CD4-positive, alpha-beta T cell (primary cell): ENCODE measurements at regions not wholly inside any gene's neighbourhood (a gene's known extent, or its start where the extent isn't known, plus 50 kb on each side); places are given as distances from the start of the nearest gene placed in this dataset.

ENCODE experiments used
- ATAC-seq: fragments of 200-7000 bp; cut with Tn5 transposase; one replicate; pipeline ENCODE4 v1.10.0; 2022; ENCODE audit warnings: mild to moderate bottlenecking; ENCODE audit not compliant: poor library complexity
- CTCF ChIA-PET: fragments of 350-600 bp; sonication (Branson Sonifier 250); formaldehyde crosslinking; loops from one replicate; lab custom pipeline; 2021; ENCODE audit warnings: antibody characterized with exemption, inconsistent platforms; lab: Charles Lee
- POLR2A ChIA-PET: fragments of 350-600 bp; sonication (Branson Sonifier 250); formaldehyde crosslinking; loops from one replicate; lab custom pipeline; 2021; ENCODE audit warnings: antibody characterized with exemption, inconsistent platforms; lab: Charles Lee
- DNase-seq, 14 experiments: peaks; one replicate each; pipeline ENCODE4 v3.0.0-alpha.2; 2013 to 2020; ENCODE audit warnings: mixed read lengths in 2 of 14
- H3K27ac ChIP-seq, 2 donors: one replicate each; pipeline versions ENCODE4 v1.5.1 to v1.7.0; 2013; ENCODE audit warnings: low read length in 2 of 2, low read depth in 1 of 2, mild to moderate bottlenecking in 1 of 2
- H3K27me3 ChIP-seq, 2 experiments: 1 replicate in 1 of 2; 2 replicates in 1 of 2; pipeline versions ENCODE4 v1.6.1 to v1.7.0; 2013; ENCODE audit warnings: low read length in 2 of 2, control low read depth in 1 of 2, mild to moderate bottlenecking in 1 of 2, moderate library complexity in 1 of 2; ENCODE audit not compliant: insufficient read depth in 2 of 2, control insufficient read depth in 1 of 2
- H3K36me3 ChIP-seq: one replicate; pipeline ENCODE4 v1.6.1; 2013; ENCODE audit warnings: low read length, control low read depth; ENCODE audit not compliant: insufficient read depth
- H3K4me1 ChIP-seq: one replicate; pipeline ENCODE4 v1.6.1; 2013; ENCODE audit warnings: low read length, control low read depth; ENCODE audit not compliant: insufficient read depth
- H3K4me3 ChIP-seq: one replicate; pipeline ENCODE4 v1.5.1; 2013; ENCODE audit warnings: mild to moderate bottlenecking, low read length, moderate library complexity
- H3K9me3 ChIP-seq, 2 experiments: 1 replicate in 1 of 2; 2 replicates in 1 of 2; pipeline versions ENCODE4 v1.6.1 to v1.7.0; 2013; ENCODE audit warnings: low read length in 2 of 2, mild to moderate bottlenecking in 2 of 2, control low read depth in 1 of 2, moderate library complexity in 1 of 2; ENCODE audit not compliant: control insufficient read depth in 1 of 2, insufficient read depth in 1 of 2
- H3K27ac Mint-ChIP-seq: one replicate; pipeline ENCODE4 v1.8.0; 2020; ENCODE audit warnings: mixed read lengths
- H3K27me3 Mint-ChIP-seq: one replicate; pipeline ENCODE4 v1.8.0; 2021; ENCODE audit warnings: mixed read lengths
- H3K36me3 Mint-ChIP-seq: one replicate; pipeline ENCODE4 v1.8.0; 2021; ENCODE audit warnings: low read depth, mixed read lengths
- H3K4me1 Mint-ChIP-seq: one replicate; pipeline ENCODE4 v1.8.0; 2021; ENCODE audit warnings: low read depth, mixed read lengths
- H3K4me3 Mint-ChIP-seq: one replicate; pipeline ENCODE4 v1.8.0; 2020; ENCODE audit warnings: mild to moderate bottlenecking, mixed read lengths
- H3K9me3 Mint-ChIP-seq: one replicate; pipeline ENCODE4 v1.8.0; 2020; ENCODE audit warnings: mixed read lengths
- intact Hi-C, 2 experiments: fragments of 100-400 bp; cut with DNase I in 1 of 2; cut with micrococcal nuclease in 1 of 2; formaldehyde crosslinking; loops; one replicate each; pipeline versions ENCODE4 v1.15.1 to v1.9.0; 2023 to 2025; cut with DNase I, micrococcal nuclease
- TF ChIP-seq, protein P1 (sequence below): fragments of 200-600 bp; IDR thresholded peaks from one replicate; pipeline ENCODE4 v1.8.0; 2022; ENCODE audit warnings: antibody characterized with exemption, mild to moderate bottlenecking

DNA sequence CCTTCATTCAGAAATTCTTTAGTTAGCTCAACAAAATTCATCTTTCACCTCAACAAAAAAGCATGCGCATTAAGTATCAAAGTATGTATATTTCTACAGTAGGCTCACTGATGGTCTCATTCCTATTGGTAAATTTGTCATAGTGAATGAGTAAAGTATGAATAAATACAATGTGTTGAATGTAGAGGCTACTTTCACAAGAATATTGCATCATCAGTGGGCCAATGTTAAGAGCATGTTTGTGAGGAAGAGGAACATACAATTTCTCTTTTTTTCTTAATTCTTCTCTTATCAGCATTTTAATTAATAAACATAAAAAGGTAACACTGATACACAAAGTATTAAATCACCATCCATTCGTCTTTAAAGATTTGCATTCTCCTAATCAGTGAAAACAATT lies 505.1 kb downstream of the CETN3 start:
- H3K4me3 Mint-ChIP-seq: no peak overlapping the region
- TF ChIP-seq, protein P1, sequence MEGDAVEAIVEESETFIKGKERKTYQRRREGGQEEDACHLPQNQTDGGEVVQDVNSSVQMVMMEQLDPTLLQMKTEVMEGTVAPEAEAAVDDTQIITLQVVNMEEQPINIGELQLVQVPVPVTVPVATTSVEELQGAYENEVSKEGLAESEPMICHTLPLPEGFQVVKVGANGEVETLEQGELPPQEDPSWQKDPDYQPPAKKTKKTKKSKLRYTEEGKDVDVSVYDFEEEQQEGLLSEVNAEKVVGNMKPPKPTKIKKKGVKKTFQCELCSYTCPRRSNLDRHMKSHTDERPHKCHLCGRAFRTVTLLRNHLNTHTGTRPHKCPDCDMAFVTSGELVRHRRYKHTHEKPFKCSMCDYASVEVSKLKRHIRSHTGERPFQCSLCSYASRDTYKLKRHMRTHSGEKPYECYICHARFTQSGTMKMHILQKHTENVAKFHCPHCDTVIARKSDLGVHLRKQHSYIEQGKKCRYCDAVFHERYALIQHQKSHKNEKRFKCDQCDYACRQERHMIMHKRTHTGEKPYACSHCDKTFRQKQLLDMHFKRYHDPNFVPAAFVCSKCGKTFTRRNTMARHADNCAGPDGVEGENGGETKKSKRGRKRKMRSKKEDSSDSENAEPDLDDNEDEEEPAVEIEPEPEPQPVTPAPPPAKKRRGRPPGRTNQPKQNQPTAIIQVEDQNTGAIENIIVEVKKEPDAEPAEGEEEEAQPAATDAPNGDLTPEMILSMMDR: no peak
- H3K36me3 ChIP-seq: no peaks in the 10 kb centered on the region
- ATAC-seq (no peak), DNase-seq (no peak)
- H3K9me3 ChIP-seq: peaks cover 5% of the 10 kb centered on the region in 2 experiments
- no peak overlapping the region for H3K4me3 ChIP-seq
- POLR2A ChIA-PET: no interaction called here
- CTCF ChIA-PET: no interaction called here
- H3K27ac ChIP-seq: no peak overlapping the region
- H3K27me3 ChIP-seq: no peaks in the 10 kb centered on the region
- no peaks in the 10 kb centered on the region for H3K4me1 Mint-ChIP-seq
- H3K4me1 ChIP-seq: no peaks in the 10 kb centered on the region
- no peaks in the 10 kb centered on the region for H3K27me3 Mint-ChIP-seq
- H3K36me3 Mint-ChIP-seq: no peaks in the 10 kb centered on the region
- peaks cover 9% of the 10 kb centered on the region for H3K9me3 Mint-ChIP-seq
- intact Hi-C loops: no loop called here
- no peak overlapping the region for H3K27ac Mint-ChIP-seq

DNA sequence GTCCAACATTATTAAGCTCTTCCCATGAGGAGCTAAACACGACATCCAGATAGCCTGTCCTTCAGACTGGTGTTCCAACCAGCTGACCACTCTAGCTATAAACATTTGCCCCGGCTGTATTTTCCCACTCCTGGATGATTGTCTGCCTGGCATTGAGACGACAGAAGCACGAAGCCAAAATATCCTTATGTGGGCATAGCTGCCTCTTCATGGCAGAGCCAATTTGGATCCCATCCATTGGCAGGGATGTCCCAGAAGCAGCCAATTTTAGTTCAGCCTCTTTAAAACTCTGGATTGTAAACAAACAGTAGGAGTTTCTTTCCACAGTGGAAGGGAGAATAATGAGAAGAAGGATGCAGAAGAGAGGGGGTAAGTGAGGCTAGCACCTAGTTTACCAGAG lies 507.6 kb downstream of the CETN3 start:
- Histone ChIP-seq H3K4me1 (no peaks in the 10 kb centered on the region), H3K27ac (no peak overlapping the region), H3K9me3 (peaks cover 5% of the 10 kb centered on the region in 2 experiments), H3K4me3 (no peak overlapping the region), H3K36me3 (no peaks in the 10 kb centered on the region), H3K27me3 (no peaks in the 10 kb centered on the region)
- CTCF ChIA-PET: no interaction called here
- Mint-ChIP-seq H3K36me3 (no peaks in the 10 kb centered on the region), H3K4me3 (no peak overlapping the region), H3K9me3 (peaks cover 9% of the 10 kb centered on the region), H3K27me3 (no peaks in the 10 kb centered on the region), H3K27ac (no peak overlapping the region), H3K4me1 (no peaks in the 10 kb centered on the region)
- intact Hi-C loops: no loop called here
- TF ChIP-seq, protein P1: no peak
- POLR2A ChIA-PET: no interaction called here
- no peak for ATAC-seq
- DNase-seq: no peak

DNA sequence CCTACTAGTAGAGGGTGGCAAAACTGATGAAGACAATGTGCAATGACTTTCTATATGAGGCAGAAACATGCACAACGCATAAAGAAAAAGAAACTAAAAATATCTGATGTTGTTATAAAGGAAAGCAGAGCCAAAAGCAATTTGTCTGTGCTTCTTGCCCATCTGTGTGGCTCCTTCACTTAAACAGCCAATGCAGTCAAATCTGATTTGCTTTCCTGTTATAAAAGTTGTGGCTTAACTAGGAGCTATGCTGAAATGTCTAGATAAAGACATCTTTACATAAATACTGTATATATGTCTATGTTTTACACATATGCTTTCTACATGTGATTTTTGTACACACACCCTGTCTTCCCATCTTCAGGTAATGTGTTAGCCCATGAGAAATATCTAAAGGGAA lies 508.2 kb downstream of the CETN3 start:
- no peaks in the 10 kb centered on the region for H3K36me3 ChIP-seq
- H3K27ac ChIP-seq: no peak overlapping the region
- H3K4me1 ChIP-seq: no peaks in the 10 kb centered on the region
- Mint-ChIP-seq H3K27ac (no peak overlapping the region), H3K27me3 (no peaks in the 10 kb centered on the region), H3K4me1 (no peaks in the 10 kb centered on the region), H3K4me3 (no peak overlapping the region), H3K36me3 (no peaks in the 10 kb centered on the region), H3K9me3 (peaks cover 9% of the 10 kb centered on the region)
- TF ChIP-seq, protein P1: no peak
- POLR2A ChIA-PET: no interaction called here
- no peak for ATAC-seq
- no peak overlapping the region for H3K4me3 ChIP-seq
- intact Hi-C loops: no loop called here
- H3K27me3 ChIP-seq: no peaks in the 10 kb centered on the region
- CTCF ChIA-PET: no interaction called here
- H3K9me3 ChIP-seq: peaks cover 5% of the 10 kb centered on the region in 2 experiments
- no peak for DNase-seq
